CD4-positive, alpha-beta T cell treated with Interleukin-21 for 1 hour (primary cell): ENCODE measurements at regions not wholly inside any gene's neighbourhood (a gene's known extent, or its start where the extent isn't known, plus 50 kb on each side); places are given as distances from the start of the nearest gene placed in this dataset.
"Not testable (repeated sequence)": the region's sequence is repeated elsewhere in the genome, so short reads cannot be mapped to it uniquely, and the experiment has no call there.

ENCODE experiments used
- DNase-seq: peaks from one replicate; pipeline ENCODE4 v3.0.0-alpha.2; 2020

GRCh38 chr2:215830304-215830703, 183.0 kb downstream of the MREG start:
- no peak for DNase-seq

GRCh38 chr2:215829261-215829660, 184.1 kb downstream of the MREG start:
- no peak for DNase-seq

GRCh38 chr2:215828528-215829184, 184.7 kb downstream of the MREG start:
- DNase-seq, result peak; percentile 31

- no peak for DNase-seq
These were observed 186.4 kb downstream of the MREG start for GRCh38 chr2:215826838-215827441.

DNA sequence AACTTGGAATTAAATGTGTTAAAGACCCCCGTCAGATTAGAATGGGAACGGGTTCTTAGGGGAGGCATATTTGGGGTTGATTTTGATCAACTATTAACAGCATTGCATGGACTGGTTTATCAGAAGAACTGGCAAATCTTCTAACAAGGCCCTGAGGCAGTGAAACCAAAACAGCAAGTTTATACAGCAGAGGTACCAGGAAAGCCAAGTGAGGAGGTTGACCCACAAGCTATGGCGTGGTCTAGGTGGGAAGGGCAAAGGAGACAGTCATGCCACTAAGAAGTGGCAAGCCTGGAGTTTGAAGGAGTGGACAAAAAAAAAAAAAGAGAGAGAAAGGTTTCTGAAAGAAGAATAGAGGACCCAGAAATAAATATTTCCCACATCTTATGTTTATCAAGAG, 187.0 kb downstream of the MREG start:
- DNase-seq, result no peak

DNA sequence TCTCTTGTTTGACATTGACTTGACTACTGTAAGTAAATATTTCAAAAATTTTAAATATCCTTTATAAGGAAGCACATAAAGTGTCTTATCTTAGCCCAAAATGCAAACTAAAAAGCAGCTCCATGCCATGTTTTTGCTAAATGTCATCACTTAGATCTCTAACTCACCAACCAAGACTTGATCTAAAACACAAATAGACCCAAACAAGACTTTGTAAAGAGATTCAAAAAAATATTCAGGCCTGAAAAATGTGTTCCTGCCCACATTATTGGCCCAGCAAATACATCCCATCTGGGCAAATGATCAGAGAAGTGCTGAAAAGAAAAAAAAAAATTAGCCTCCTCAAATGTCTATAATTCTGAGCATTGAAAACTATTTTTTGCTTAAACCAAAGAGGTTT, 187.6 kb downstream of the MREG start:
- no peak for DNase-seq

- not testable (repeated sequence) for DNase-seq
These were observed 192.1 kb downstream of the MREG start for GRCh38 chr2:215821298-215821697.

- DNase-seq, result not testable (repeated sequence)
These were observed 193.6 kb downstream of the MREG start for GRCh38 chr2:215819713-215820112.

DNA sequence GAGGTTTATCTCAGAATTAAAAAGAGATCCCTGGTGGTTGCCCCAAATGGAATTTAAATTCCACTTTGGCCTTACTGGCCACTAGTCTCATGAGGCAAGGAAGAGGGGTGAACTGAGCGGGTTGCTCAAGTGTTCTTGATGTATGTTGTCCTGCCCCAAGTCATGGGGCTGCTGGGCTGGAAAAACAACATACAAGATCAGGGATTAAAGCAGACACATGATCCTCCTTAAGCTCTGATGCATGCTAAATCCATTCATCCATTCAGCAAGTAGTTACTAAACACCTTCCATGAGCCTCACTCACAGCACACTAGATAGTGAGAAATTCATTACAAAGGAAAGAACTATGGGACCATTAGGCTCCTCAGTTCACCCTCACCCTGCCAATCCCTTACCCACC, 196.3 kb downstream of the MREG start:
- DNase-seq, result no peak

DNA sequence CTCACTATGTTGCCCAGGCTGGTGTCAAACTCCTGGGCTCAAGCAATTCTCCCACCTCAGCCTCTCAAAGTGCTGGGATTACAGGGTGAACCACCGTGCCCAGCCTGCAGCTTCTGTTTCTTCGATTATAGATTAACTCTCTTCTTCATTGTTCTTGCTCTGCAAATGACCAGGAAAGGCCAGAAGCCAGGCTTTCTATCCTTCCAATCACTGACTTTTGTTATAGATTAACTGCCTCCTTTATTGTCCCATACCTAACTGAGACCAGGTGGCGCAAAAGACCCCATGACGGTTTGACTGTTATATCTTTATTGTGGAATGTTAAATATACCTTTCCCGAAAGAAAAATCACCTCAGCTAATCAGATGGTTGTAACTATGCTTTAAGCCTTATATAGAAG, 196.9 kb downstream of the MREG start:
- DNase-seq, result no peak

GRCh38 chr2:215815960-215816359, 197.4 kb downstream of the MREG start:
- no peak for DNase-seq

GRCh38 chr2:215812966-215813365, 200.4 kb downstream of the MREG start:
- DNase-seq, result no peak

DNA sequence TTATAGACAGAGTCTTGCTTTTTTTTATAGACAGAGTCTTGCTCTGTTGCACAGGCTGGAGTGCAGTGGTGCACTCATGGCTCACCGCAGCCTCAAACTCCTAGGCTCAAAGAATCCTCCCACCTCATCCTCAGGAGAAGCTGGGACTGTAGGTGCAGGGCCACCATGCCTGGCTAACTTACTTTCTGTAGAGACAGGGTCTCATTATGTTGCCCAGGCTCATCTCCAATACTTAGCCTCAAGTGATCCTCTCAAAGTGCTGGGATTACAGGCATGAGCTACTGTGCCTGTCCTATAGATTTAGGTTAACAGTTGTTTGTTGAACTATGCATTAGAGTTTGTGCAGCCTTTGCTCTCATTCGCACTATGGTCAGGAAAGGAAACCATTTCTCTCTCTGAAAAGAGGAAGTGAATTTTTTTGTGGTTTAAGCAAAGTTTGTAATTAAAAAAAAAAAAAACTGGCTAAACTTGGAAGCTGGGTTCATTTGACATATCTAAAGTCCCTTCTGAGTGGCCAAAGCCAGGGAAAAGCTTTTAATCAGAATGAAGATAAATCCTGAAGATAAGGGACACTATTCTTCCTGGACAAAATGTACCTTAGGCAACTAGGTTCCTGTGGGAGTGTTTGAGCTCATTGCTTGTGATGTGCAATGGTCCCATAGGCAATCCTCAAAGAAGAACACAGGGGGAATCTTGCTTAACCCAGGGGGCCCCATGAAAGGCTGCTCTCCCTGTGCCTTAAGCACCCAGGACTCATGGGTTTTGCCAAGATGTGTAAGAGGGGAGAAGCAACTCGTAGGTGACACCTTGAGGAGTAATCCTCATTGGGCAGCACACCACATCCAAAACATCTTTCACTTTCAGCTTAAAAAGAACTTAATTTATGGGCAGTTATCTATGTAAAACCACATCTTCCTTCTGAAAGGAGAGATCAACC, 201.7 kb downstream of the MREG start:
- peak; percentile 8 for DNase-seq

GRCh38 chr2:215811003-215811402, 202.3 kb downstream of the MREG start:
- DNase-seq, result no peak

DNA sequence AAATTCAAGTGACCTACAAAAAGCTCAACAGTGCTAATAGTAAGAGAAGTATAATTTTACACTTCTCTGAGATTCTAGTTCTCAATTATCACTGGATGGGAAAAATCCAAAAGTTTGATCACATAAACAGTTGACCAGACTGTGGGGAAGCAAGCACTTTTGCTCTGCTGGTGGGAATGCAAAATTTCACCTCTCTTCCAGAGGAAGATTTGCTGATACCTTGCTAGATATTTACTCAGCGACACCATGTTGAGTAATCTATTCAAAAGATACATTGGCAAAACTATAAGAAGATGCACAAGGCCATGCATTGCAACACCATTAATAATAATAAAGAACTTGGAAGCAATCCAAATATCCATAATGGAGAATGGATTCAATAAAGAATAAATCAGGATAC, 204.4 kb downstream of the MREG start:
- DNase-seq, result no peak

DNA sequence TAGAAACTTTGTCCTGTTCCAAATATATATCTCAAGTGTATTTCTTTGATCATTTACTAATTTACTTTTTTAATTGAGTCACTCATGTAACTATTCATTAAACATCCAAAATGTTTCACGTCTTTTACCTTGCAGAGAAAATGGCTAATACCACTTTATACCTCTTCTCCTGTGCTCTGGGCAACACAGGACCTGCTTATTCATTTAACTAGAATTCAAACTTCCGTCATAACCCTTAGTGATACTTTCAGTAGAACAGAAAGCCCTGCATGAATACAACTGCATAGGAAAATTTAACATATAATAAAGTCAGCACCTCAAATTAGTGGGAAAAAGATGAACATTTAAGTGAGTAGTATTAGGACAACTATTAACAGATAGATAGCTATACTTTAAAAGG, 205.2 kb downstream of the MREG start:
- no peak for DNase-seq

DNA sequence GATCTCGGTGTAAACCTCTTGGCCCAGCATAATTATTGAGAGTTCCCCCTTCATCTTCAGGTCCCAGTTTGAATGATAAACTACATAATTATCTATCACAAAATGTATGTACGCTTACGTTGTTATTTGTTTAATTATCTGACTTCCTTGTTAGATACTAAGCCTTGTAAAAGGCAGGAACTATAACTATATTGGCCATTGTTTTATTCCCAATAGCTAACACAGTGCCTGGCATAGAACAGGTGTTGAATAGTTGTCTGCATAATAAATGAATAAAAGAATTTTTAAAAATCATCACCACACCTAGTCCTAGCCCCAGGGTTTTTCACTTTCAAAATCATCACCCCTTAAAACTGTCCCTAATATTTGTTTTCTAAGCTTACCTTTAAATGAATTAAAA, 207.9 kb downstream of the MREG start:
- no peak for DNase-seq

DNA sequence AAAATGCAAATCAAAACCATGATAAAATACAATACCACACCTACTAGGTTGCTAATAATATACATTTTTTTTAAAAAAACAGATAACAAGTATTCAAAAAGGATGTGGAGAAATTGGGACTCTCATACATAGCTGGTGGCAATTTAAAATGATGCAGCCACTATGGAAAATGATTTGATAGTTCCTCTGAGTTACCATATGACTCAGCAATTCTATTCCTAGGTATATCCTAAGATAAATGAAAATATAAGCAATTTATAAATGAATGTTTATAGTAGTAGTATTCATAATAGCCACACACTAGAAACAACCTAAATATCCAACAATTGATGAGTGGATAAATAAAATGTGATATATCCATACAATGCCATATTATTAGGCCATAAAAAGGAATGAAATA, 210.2 kb downstream of the MREG start:
- DNase-seq, result no peak

DNA sequence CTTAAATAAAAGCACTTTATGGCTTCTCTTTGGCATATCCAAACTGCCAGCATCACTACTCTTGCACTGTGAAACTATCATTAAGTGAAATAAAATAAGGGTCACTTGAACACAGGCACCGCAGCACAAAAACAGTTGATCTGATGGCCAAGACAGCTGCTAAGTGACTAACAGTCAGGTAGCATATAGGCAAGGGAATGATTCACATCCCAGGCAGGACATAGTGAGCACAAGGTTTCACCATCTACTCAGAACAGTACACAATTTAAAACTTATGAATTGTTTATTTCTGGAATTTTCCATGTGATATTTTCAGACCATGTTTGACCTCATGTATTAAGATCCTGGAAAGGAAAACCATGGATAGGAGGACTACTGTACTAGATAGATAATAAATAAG, 214.2 kb downstream of the MREG start:
- DNase-seq, result no peak

- DNase-seq, result no peak
These were observed 215.7 kb downstream of the MREG start for GRCh38 chr2:215797676-215798075.

DNA sequence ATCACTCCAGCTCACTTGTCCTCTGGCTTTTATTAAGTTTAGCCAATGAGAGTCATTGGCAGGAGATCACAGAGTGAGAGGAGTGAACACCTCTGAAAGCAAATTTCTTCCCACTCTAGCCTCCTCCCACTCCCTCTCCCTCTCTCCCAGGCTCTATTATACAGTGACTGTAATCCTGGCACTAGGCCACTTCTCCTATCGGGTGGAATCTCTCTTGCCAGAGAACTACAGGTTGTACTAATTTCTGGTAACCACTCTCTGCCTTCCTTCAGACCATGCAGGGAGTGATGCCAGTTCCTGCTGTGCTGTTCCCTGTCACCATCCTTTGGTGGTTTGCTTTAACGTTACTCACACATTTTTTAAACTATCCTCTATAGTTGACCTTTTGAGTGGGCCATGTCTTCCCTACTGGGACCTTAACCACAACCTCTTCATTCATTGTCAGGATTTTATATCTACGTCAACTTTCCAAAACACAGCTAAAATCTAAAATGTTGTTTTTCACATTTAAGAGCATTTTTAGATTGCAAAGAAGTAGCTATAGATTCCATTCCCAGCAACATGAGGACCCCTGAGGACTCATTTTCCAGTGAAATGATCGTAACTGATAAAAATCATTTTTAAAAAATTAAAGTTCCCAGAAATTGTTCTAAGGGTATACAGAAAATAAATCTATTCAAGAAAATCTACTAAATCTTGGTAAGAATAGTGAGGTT, 217.1 kb downstream of the MREG start:
- no peak for DNase-seq

- DNase-seq, result no peak
These were observed 218.4 kb downstream of the MREG start for GRCh38 chr2:215794829-215795546.
